ENCODE measurements at regions not wholly inside any gene's neighbourhood (a gene's known extent, or its start where the extent isn't known, plus 50 kb on each side); places are given as distances from the start of the nearest gene placed in this dataset.
"Not testable (repeated sequence)": the region's sequence is repeated elsewhere in the genome, so short reads cannot be mapped to it uniquely, and the experiment has no call there.

- no peaks in the 10 kb centered on the region for H3K27me3 Mint-ChIP-seq (ENCODE audit: low read depth)
- DNase-seq (ENCODE audit: low spot score): no peak
- no peaks in the 10 kb centered on the region for H3K4me1 Mint-ChIP-seq (ENCODE audit: low read depth)
- no peak overlapping the region for H3K4me3 Mint-ChIP-seq (ENCODE audit: low read depth)
- no peaks in the 10 kb centered on the region for H3K36me3 Mint-ChIP-seq (ENCODE audit: low read depth)
- H3K27ac Mint-ChIP-seq: no peak overlapping the region
- peaks cover 12% of the 10 kb centered on the region for H3K9me3 Mint-ChIP-seq
- intact Hi-C loops (cut with micrococcal nuclease): no loop called here
Observed at GRCh38 chr2:16058747-16059358, 118.5 kb downstream of the MYCN start.

- no peak for DNase-seq (ENCODE audit: low spot score)
- Mint-ChIP-seq H3K36me3 (ENCODE audit: low read depth) (no peaks in the 10 kb centered on the region), H3K27me3 (ENCODE audit: low read depth) (no peaks in the 10 kb centered on the region), H3K9me3 (peaks cover 10% of the 10 kb centered on the region), H3K4me3 (ENCODE audit: low read depth) (no peak overlapping the region), H3K27ac (no peak overlapping the region), H3K4me1 (ENCODE audit: low read depth) (no peaks in the 10 kb centered on the region)
- intact Hi-C loops (cut with micrococcal nuclease): no loop called here
Observed at GRCh38 chr2:16058256-16058655, 117.9 kb downstream of the MYCN start.

- H3K27me3 Mint-ChIP-seq (ENCODE audit: low read depth): no peaks in the 10 kb centered on the region
- no peak overlapping the region for H3K4me3 Mint-ChIP-seq (ENCODE audit: low read depth)
- no peaks in the 10 kb centered on the region for H3K4me1 Mint-ChIP-seq (ENCODE audit: low read depth)
- DNase-seq (ENCODE audit: low spot score): no peak
- H3K27ac Mint-ChIP-seq: no peak overlapping the region
- H3K36me3 Mint-ChIP-seq (ENCODE audit: low read depth): no peaks in the 10 kb centered on the region
- peaks cover 8% of the 10 kb centered on the region for H3K9me3 Mint-ChIP-seq
- intact Hi-C loops (cut with micrococcal nuclease): no loop called here
Observed at GRCh38 chr2:16057661-16058060, 117.3 kb downstream of the MYCN start.

GRCh38 chr2:16055848-16056580, 115.7 kb downstream of the MYCN start:
- Mint-ChIP-seq H3K9me3 (no peaks in the 10 kb centered on the region), H3K27me3 (ENCODE audit: low read depth) (no peaks in the 10 kb centered on the region), H3K4me3 (ENCODE audit: low read depth) (no peak overlapping the region), H3K4me1 (ENCODE audit: low read depth) (no peaks in the 10 kb centered on the region), H3K27ac (no peak overlapping the region), H3K36me3 (ENCODE audit: low read depth) (no peaks in the 10 kb centered on the region)
- intact Hi-C loops (cut with micrococcal nuclease): no loop called here
- DNase-seq (ENCODE audit: low spot score): no peak

GRCh38 chr2:16053437-16054257, 113.3 kb downstream of the MYCN start:
- H3K4me3 Mint-ChIP-seq (ENCODE audit: low read depth): no peak overlapping the region
- no peaks in the 10 kb centered on the region for H3K36me3 Mint-ChIP-seq (ENCODE audit: low read depth)
- H3K27ac Mint-ChIP-seq: no peak overlapping the region
- DNase-seq (ENCODE audit: low spot score): no peak
- no peaks in the 10 kb centered on the region for H3K9me3 Mint-ChIP-seq
- no peaks in the 10 kb centered on the region for H3K27me3 Mint-ChIP-seq (ENCODE audit: low read depth)
- intact Hi-C loops (cut with micrococcal nuclease): no loop called here
- H3K4me1 Mint-ChIP-seq (ENCODE audit: low read depth): no peaks in the 10 kb centered on the region

GRCh38 chr2:16052571-16053052, 112.3 kb downstream of the MYCN start:
- DNase-seq (ENCODE audit: low spot score); H3K4me1 Mint-ChIP-seq (ENCODE audit: low read depth); H3K27me3 Mint-ChIP-seq (ENCODE audit: low read depth); intact Hi-C loops (cut with micrococcal nuclease); H3K36me3 Mint-ChIP-seq (ENCODE audit: low read depth); H3K9me3 Mint-ChIP-seq; H3K27ac Mint-ChIP-seq; H3K4me3 Mint-ChIP-seq (ENCODE audit: low read depth): not testable (repeated sequence)

- H3K27me3 Mint-ChIP-seq (ENCODE audit: low read depth): no peaks in the 10 kb centered on the region
- intact Hi-C loops (cut with micrococcal nuclease): no loop called here
- H3K4me1 Mint-ChIP-seq (ENCODE audit: low read depth): no peaks in the 10 kb centered on the region
Observed at GRCh38 chr2:16051841-16052564, 111.7 kb downstream of the MYCN start.

GRCh38 chr2:16050908-16051489, 110.6 kb downstream of the MYCN start:
- H3K27me3 Mint-ChIP-seq (ENCODE audit: low read depth): no peaks in the 10 kb centered on the region
- H3K27ac Mint-ChIP-seq: no peak overlapping the region
- no peak for DNase-seq (ENCODE audit: low spot score)
- H3K9me3 Mint-ChIP-seq: no peaks in the 10 kb centered on the region
- H3K4me1 Mint-ChIP-seq (ENCODE audit: low read depth): no peaks in the 10 kb centered on the region
- H3K4me3 Mint-ChIP-seq (ENCODE audit: low read depth): no peak overlapping the region
- intact Hi-C loops (cut with micrococcal nuclease): no loop called here
- no peaks in the 10 kb centered on the region for H3K36me3 Mint-ChIP-seq (ENCODE audit: low read depth)

More at GRCh38 chr2:16051841-16052564, 111.7 kb downstream of the MYCN start:
- no peak overlapping the region for H3K4me3 Mint-ChIP-seq (ENCODE audit: low read depth)
- no peak overlapping the region for H3K27ac Mint-ChIP-seq
- H3K36me3 Mint-ChIP-seq (ENCODE audit: low read depth): no peaks in the 10 kb centered on the region
- DNase-seq (ENCODE audit: low spot score): no peak
- H3K9me3 Mint-ChIP-seq: no peaks in the 10 kb centered on the region

- Mint-ChIP-seq H3K27me3 (ENCODE audit: low read depth) (no peaks in the 10 kb centered on the region), H3K27ac (no peak overlapping the region), H3K4me1 (ENCODE audit: low read depth) (no peaks in the 10 kb centered on the region), H3K36me3 (ENCODE audit: low read depth) (no peaks in the 10 kb centered on the region), H3K4me3 (ENCODE audit: low read depth) (no peak overlapping the region), H3K9me3 (no peaks in the 10 kb centered on the region)
- intact Hi-C loops (cut with micrococcal nuclease): no loop called here
- DNase-seq (ENCODE audit: low spot score): no peak
Observed at GRCh38 chr2:16050261-16050907, 110.0 kb downstream of the MYCN start.

GRCh38 chr2:16049406-16049805, 109.1 kb downstream of the MYCN start:
- Mint-ChIP-seq H3K27ac (no peak overlapping the region), H3K36me3 (ENCODE audit: low read depth) (no peaks in the 10 kb centered on the region)
- intact Hi-C loops (cut with micrococcal nuclease): no loop called here

GRCh38 chr2:16048466-16048865, 108.1 kb downstream of the MYCN start:
- Mint-ChIP-seq H3K4me1 (ENCODE audit: low read depth) (no peaks in the 10 kb centered on the region), H3K4me3 (ENCODE audit: low read depth) (no peak overlapping the region), H3K9me3 (no peaks in the 10 kb centered on the region), H3K27ac (no peak overlapping the region), H3K27me3 (ENCODE audit: low read depth) (no peaks in the 10 kb centered on the region), H3K36me3 (ENCODE audit: low read depth) (no peaks in the 10 kb centered on the region)
- DNase-seq (ENCODE audit: low spot score): no peak
- intact Hi-C loops (cut with micrococcal nuclease): no loop called here

More at GRCh38 chr2:16049406-16049805, 109.1 kb downstream of the MYCN start:
- Mint-ChIP-seq H3K9me3 (no peaks in the 10 kb centered on the region), H3K27me3 (ENCODE audit: low read depth) (no peaks in the 10 kb centered on the region), H3K4me1 (ENCODE audit: low read depth) (no peaks in the 10 kb centered on the region), H3K4me3 (ENCODE audit: low read depth) (no peak overlapping the region)
- DNase-seq (ENCODE audit: low spot score): no peak

- Mint-ChIP-seq H3K27ac (no peak overlapping the region), H3K27me3 (ENCODE audit: low read depth) (no peaks in the 10 kb centered on the region), H3K9me3 (no peaks in the 10 kb centered on the region), H3K36me3 (ENCODE audit: low read depth) (no peaks in the 10 kb centered on the region), H3K4me3 (ENCODE audit: low read depth) (no peak overlapping the region), H3K4me1 (ENCODE audit: low read depth) (no peaks in the 10 kb centered on the region)
- DNase-seq (ENCODE audit: low spot score): no peak
- intact Hi-C loops (cut with micrococcal nuclease): no loop called here
Observed at GRCh38 chr2:16047701-16048100, 107.4 kb downstream of the MYCN start.

Data from activated T-helper 2 cell treated with anti-CD3 and anti-CD28 coated beads, Interferon-gamma antibody, Interleukin-2, Interleukin-4, amounts not matched to agents 10 μg/mL and 5 μg/mL and 100 μg/mL, durations not matched to agents 14 hours and 24 hours and 36 hours (primary cell).